ENCODE measurements at regions not wholly inside any gene's neighbourhood (a gene's known extent, or its start where the extent isn't known, plus 50 kb on each side); places are given as distances from the start of the nearest gene placed in this dataset.

- TF ChIP-seq POU5F1 (IDR thresholded peaks at IDR 0.05; ENCODE audit: low read depth, low read length), result no peak
- TF ChIP-seq RBBP5 (IDR thresholded peaks at IDR 0.05; ENCODE audit: borderline replicate concordance, low read depth, low read length), result no peak
- TF ChIP-seq TEAD4 (IDR thresholded peaks at IDR 0.05; ENCODE audit: low read depth, low read length), result no peak
Measured at GRCh38 chr3:150330872-150331271, 77.2 kb upstream of the TSC22D2 start (continued).
